HK-2 (cell line): ENCODE measurements at regions not wholly inside any gene's neighbourhood (a gene's known extent, or its start where the extent isn't known, plus 50 kb on each side); places are given as distances from the start of the nearest gene placed in this dataset.
"Not testable (repeated sequence)": the region's sequence is repeated elsewhere in the genome, so short reads cannot be mapped to it uniquely, and the experiment has no call there.

Experiments used
- DNase-seq: peaks from one replicate; pipeline ENCODE4 v3.0.0-alpha.2; 2018; ENCODE audit not compliant: unreplicated experiment

- DNase-seq, result not testable (repeated sequence)
Observed at GRCh38 chrX:108843039-108843438, 106.7 kb upstream of the IRS4 start.

GRCh38 chrX:108833993-108834392, 97.6 kb upstream of the IRS4 start:
- no peak for DNase-seq

GRCh38 chrX:108811891-108812290, 75.5 kb upstream of the IRS4 start:
- DNase-seq, result no peak

- DNase-seq, result no peak
Observed at GRCh38 chrX:108795240-108795639, 58.9 kb upstream of the IRS4 start.
